ENCODE measurements at regions not wholly inside any gene's neighbourhood (a gene's known extent, or its start where the extent isn't known, plus 50 kb on each side); places are given as distances from the start of the nearest gene placed in this dataset.
"Not testable (repeated sequence)": the region's sequence is repeated elsewhere in the genome, so short reads cannot be mapped to it uniquely, and the experiment has no call there.

DNA sequence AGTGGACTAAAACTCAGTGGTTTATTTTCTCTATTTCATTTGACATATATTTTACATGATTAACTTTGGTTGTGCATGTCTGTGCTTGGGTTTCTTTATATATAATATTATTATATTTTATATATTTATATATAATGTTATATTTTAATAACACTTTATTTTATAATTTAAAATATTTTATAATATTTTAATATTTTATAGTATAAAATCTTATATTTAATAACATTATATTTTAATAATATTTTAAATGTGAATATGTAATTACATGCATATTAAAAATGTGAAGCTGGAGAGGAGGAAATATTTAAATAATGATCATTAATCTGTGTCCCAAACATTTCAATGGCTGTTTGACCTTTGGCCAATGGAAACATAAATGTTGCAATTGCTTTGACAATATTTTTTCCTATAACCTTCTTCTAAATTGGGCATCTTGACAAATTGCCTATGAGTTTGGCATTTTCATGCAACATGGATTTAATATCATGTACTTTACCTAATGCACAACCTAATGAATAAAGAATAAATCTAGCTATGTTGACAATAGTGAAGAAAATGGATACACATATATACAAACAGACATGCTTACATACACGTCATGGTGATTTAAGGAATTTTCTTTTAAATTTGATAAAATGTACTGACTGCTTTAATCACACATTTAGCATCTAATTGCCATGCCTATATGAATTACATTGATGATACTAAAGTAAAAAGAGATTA, 607.1 kb downstream of the SLITRK6 start:
- no peak overlapping the region for H3K4me3 ChIP-seq (ENCODE audit: insufficient read depth, low read depth, low read length)

DNA sequence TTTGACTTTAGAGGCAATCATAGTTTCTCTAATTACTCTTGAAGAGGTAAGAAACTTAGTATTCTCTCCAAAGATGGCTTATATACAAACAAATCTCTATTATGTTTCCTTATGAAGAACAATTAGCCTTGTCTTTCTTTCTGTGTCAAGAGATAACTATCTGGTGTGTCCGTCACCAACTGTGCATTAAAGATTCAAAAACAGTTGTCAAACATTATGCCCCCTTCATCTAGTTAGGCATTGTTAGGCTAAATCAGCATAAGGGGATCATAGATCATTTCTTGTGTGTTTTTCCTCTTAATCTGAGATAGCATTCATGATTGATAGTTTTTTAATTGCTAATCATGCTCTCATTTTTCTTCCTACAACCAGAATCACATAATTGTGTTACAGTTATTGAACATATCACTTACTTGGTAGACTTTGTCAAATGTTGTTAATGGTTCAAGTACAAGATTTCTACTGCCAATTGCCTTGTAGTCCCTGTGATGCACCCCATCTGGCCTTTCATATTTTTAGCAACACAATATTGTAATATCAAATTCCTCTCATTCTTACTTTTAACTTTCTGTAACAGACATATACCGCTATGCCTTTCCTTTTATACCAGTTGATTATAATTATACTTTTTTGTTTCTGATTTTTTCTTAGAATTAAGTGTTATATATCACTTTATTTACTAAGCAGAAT, 612.7 kb downstream of the SLITRK6 start:
- H3K36me3 ChIP-seq (replicated peaks; ENCODE audit: control insufficient read depth, insufficient read depth, low read length), result no peaks in the 10 kb centered on the region
- H3K4me3 ChIP-seq (ENCODE audit: insufficient read depth, low read depth, low read length), result no peak overlapping the region
- no peaks in the 10 kb centered on the region for H3K27me3 ChIP-seq (ENCODE audit: control insufficient read depth, insufficient read depth, low read length)
- no peak for DNase-seq

More for the DNA sequence above, 607.1 kb downstream of the SLITRK6 start:
- no peak for DNase-seq
- no peaks in the 10 kb centered on the region for H3K36me3 ChIP-seq (replicated peaks; ENCODE audit: control insufficient read depth, insufficient read depth, low read length)
- H3K27me3 ChIP-seq (ENCODE audit: control insufficient read depth, insufficient read depth, low read length), result no peaks in the 10 kb centered on the region

DNA sequence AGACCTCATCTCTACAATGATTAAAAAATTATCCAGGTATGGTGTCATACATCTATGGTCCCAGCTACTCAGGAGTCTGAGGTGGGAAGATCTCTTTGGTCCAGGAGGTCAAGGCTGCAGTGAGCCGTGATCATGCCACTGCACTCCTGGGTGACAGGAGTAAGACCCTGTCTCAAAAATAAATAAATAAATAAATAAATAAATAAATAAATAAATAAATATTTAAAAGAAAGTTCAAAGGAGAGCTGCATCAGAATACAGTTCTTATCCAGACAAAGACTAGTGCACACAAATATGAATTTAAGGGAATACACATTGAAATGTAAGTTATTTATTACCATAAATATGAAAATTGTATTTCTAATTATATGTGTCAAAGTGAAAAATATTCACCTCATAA, 624.9 kb downstream of the SLITRK6 start:
- no peaks in the 10 kb centered on the region for H3K27me3 ChIP-seq (ENCODE audit: control insufficient read depth, insufficient read depth, low read length)
- no peak overlapping the region for H3K4me3 ChIP-seq (ENCODE audit: insufficient read depth, low read depth, low read length)
- no peaks in the 10 kb centered on the region for H3K36me3 ChIP-seq (replicated peaks; ENCODE audit: control insufficient read depth, insufficient read depth, low read length)
- DNase-seq, result no peak

DNA sequence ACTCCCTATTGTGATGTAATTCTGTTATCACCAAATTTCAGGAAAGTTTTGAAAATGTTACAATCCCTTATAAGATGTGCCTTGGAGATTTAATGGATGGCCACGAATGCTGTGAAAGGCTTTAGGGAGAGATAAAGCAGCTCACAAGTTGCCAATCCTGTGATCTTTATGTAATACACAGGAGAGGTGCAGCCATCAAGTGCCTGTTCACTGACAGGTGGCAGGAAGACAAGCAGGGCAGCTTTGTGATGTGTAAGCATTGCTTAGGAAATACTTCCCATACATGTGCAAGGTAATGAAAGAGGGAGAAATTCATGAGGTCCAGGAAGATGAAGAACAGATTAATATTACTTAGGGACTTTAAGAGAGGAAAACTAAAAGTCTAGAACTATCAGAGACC, 628.8 kb downstream of the SLITRK6 start:
- no peak for DNase-seq
- Histone ChIP-seq H3K4me3 (ENCODE audit: insufficient read depth, low read depth, low read length) (no peak overlapping the region), H3K36me3 (replicated peaks; ENCODE audit: control insufficient read depth, insufficient read depth, low read length) (no peaks in the 10 kb centered on the region), H3K27me3 (ENCODE audit: control insufficient read depth, insufficient read depth, low read length) (no peaks in the 10 kb centered on the region)

DNA sequence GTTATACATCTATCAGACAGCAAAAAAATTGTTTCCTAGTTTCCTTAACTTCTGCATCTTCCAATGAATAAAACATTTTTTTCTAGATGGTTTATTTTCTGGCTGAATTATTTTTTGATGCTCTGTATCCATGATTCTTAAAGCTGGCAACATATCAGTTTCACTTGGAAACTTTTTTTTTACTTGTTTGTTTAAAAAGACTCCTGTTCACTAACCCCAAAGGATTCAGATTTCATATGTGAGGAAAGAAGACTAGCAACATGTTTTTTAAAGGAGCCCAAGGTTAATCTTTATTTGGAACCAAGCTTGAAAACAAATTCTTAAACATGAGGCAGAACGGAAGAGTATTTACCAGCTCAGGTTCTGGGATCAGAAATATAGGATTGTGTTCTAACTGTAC, 632.3 kb downstream of the SLITRK6 start:
- no peak for DNase-seq
- Histone ChIP-seq H3K27me3 (ENCODE audit: control insufficient read depth, insufficient read depth, low read length) (no peaks in the 10 kb centered on the region), H3K36me3 (replicated peaks; ENCODE audit: control insufficient read depth, insufficient read depth, low read length) (no peaks in the 10 kb centered on the region), H3K4me3 (ENCODE audit: insufficient read depth, low read depth, low read length) (no peak overlapping the region)

DNA sequence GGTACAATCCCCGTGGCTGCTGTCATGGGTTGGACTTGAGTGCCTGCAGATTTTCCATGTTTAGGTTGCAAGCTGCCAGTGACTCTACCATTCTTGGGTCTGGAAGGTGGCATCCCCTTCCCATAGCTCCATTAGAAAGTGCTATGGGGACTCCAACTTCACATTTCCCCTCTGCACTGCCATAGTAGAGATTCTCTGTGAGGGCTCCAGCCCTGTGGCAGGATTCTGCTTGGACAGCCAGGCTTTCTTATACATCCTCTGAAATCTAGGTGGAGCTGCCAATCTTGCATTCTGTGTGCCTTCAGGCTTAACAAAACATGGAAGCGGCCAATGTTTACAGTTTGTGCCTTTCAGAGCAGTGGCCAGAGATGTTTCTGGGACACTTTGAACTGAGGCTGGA, 636.2 kb downstream of the SLITRK6 start:
- H3K27me3 ChIP-seq (ENCODE audit: control insufficient read depth, insufficient read depth, low read length), result no peaks in the 10 kb centered on the region
- DNase-seq, result no peak
- H3K4me3 ChIP-seq (ENCODE audit: insufficient read depth, low read depth, low read length), result no peak overlapping the region

DNA sequence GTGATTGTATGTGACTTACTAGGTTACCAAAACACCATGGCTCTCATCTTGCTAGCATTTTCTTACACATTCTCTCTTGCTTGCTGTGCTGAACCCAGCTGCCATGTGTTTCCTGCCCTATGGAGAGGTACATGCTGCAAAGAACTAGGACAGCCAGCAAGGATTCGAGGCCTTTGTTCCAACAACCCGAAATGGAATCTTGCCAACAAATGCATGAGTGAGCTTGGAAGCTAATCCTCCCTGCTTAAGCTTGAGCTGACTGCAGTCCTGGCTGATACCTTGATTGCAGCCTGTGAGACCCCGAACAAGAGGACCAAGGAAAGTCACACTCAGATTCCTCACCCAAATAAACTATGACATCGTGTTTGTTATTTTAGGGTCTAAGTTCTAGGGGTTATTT, 651.2 kb downstream of the SLITRK6 start:
- H3K27me3 ChIP-seq (ENCODE audit: control insufficient read depth, insufficient read depth, low read length), result no peaks in the 10 kb centered on the region
- DNase-seq, result peak; percentile 3
- no peak overlapping the region for H3K4me3 ChIP-seq (ENCODE audit: insufficient read depth, low read depth, low read length)
- H3K36me3 ChIP-seq (replicated peaks; ENCODE audit: control insufficient read depth, insufficient read depth, low read length), result no peaks in the 10 kb centered on the region

More for the DNA sequence above, 636.2 kb downstream of the SLITRK6 start:
- no peaks in the 10 kb centered on the region for H3K36me3 ChIP-seq (replicated peaks; ENCODE audit: control insufficient read depth, insufficient read depth, low read length)

DNA sequence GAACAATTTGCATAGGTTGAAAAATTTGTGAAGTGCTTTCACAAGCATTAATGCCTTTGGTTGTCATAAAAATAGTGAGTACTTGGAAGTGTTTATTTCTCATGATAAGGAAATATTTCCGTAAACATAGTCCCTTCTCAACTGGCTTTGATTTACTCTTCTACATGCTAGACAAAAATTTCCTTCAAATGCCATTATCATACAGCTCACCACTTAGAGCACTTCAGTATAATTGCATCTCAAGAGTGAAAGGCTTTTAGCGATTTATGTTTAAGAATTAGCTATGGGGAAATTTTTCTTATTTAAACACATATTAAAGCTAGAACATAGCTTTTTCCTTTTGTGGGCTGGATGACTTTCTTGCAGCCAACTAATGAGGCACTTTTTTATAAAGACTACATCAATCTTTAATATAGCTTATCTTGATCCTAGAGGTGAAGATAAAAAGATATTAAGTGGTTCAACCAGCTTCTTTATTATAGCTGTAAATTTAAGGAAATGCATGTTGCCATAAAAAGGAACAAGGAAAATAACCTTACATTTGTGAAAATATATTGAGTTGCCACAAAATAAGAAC, 656.8 kb downstream of the SLITRK6 start:
- Histone ChIP-seq H3K36me3 (replicated peaks; ENCODE audit: control insufficient read depth, insufficient read depth, low read length) (no peaks in the 10 kb centered on the region), H3K4me3 (ENCODE audit: insufficient read depth, low read depth, low read length) (no peak overlapping the region), H3K27me3 (ENCODE audit: control insufficient read depth, insufficient read depth, low read length) (no peaks in the 10 kb centered on the region)
- no peak for DNase-seq

DNA sequence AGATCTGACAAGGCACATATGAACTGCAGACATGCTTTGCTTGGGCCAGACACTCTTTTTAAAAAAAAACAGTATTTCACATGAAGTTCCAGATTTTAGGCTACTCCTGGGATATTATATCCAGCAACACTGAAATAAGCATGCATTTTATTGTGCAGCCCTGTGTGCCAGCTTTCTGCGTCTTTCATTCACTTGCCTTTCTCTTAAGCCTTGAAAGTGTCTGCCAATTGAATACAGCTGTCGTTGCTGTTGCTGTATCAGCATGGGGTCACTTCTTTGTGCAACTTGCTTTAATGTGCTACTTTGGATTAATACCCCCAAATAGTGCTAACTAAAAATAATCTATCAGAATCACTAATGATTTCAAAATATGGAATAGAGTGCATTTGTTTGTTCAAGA, 657.8 kb downstream of the SLITRK6 start:
- no peaks in the 10 kb centered on the region for H3K27me3 ChIP-seq (ENCODE audit: control insufficient read depth, insufficient read depth, low read length)
- no peak overlapping the region for H3K4me3 ChIP-seq (ENCODE audit: insufficient read depth, low read depth, low read length)
- DNase-seq, result no peak
- H3K36me3 ChIP-seq (replicated peaks; ENCODE audit: control insufficient read depth, insufficient read depth, low read length), result no peaks in the 10 kb centered on the region

DNA sequence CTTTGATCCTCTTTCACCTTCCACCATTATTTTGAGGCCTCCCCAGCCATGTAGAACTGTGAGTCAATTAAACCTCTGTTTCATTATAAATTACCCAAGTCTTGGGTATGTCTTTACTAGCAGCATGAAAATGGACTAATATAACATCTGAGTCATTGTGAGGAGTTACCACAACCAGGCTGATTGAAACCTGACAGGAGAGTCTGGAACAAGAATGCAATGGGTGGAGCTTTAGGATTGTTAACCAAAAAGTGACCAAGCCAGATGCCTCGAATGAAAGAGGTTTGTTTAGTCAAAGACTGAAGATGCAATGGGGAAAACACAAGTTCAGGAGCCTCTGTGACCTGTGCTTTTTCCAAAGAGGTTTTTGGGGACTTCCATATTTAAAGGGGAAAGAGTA, 659.0 kb downstream of the SLITRK6 start:
- H3K27me3 ChIP-seq (ENCODE audit: control insufficient read depth, insufficient read depth, low read length), result no peaks in the 10 kb centered on the region
- H3K4me3 ChIP-seq (ENCODE audit: insufficient read depth, low read depth, low read length), result no peak overlapping the region
- H3K36me3 ChIP-seq (replicated peaks; ENCODE audit: control insufficient read depth, insufficient read depth, low read length), result no peaks in the 10 kb centered on the region
- DNase-seq, result no peak

DNA sequence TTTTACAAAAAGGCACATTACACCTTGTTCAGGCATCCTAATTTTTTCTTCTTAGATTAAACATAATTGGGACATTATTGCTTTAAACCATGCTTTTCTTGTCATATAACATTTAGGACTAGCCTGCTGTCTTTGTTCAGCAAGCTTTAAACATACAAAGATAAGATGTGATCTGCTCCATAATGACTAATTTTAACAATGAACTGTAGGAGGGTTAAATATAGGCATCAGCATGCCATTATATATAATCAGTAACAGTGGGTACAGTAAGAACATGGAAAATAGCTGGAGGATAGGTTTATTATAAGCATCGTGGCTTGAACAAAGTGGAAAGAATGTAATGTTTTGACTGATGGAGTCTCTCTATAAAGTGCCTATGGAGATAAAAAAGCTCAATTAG, 661.7 kb downstream of the SLITRK6 start:
- H3K4me3 ChIP-seq (ENCODE audit: insufficient read depth, low read depth, low read length), result no peak overlapping the region
- no peak for DNase-seq
- no peaks in the 10 kb centered on the region for H3K36me3 ChIP-seq (replicated peaks; ENCODE audit: control insufficient read depth, insufficient read depth, low read length)
- H3K27me3 ChIP-seq (ENCODE audit: control insufficient read depth, insufficient read depth, low read length), result no peaks in the 10 kb centered on the region

DNA sequence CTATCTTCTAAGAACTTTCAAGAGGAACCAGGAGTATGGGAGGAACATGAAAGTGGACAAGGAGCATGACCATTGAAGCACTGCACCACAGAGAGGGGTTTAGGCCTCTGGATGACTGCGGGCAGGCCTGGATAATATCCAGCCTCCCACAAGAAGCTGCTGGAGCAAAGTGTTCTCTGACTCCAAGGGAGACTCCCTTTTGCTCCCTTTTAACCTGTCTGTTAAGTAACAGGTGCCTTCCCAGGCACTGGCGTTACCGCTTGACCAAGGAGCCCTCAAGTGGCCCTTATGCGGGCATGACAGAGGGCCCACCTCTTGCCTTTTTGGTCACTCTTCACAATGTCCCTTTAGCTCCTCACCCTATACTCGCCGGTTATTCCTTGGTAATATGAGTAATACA, 666.2 kb downstream of the SLITRK6 start:
- Histone ChIP-seq H3K4me3 (ENCODE audit: insufficient read depth, low read depth, low read length) (no peak overlapping the region), H3K27me3 (ENCODE audit: control insufficient read depth, insufficient read depth, low read length) (no peaks in the 10 kb centered on the region), H3K36me3 (replicated peaks; ENCODE audit: control insufficient read depth, insufficient read depth, low read length) (no peaks in the 10 kb centered on the region)
- no peak for DNase-seq

DNA sequence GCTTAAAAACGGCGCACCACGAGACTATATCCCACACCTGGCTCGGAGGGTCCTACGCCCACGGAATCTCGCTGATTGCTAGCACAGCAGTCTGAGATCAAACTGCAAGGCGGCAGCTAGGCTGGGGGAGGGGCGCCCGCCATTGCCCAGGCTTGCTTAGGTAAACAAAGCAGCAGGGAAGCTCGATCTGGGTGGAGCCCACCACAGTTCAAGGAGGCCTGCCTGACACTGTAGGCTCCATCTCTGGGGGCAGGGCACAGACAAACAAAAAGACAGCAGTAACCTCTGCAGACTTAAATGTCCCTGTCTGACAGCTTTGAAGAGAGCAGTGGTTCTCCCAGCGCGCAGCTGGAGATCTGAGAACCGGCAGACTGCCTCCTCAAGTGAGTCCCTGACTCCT, 675.7 kb downstream of the SLITRK6 start:
- DNase-seq; H3K36me3 ChIP-seq (replicated peaks; ENCODE audit: control insufficient read depth, insufficient read depth, low read length); H3K27me3 ChIP-seq (ENCODE audit: control insufficient read depth, insufficient read depth, low read length): not testable (repeated sequence)

DNA sequence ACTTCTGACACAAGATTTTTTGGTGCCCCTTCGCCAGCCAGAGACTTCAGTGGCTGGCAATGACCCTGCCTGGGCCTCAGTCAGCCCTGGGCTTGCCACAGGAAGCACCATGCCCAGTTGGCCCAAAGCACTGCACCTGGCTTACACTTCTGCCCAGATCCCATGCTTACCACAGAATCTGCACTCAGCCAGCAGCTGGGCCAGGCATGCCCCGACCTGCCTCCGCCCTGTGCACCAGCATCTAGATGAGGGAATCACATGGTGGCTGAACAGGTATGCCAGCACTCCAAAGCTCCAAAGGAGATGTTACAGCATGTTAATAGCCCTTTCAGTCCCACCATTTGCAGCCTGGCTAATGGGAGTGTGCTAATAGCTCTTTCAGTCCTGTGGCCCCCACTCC, 690.9 kb downstream of the SLITRK6 start:
- Histone ChIP-seq H3K36me3 (replicated peaks; ENCODE audit: control insufficient read depth, insufficient read depth, low read length) (no peaks in the 10 kb centered on the region), H3K4me3 (ENCODE audit: insufficient read depth, low read depth, low read length) (no peak overlapping the region), H3K27me3 (ENCODE audit: control insufficient read depth, insufficient read depth, low read length) (no peaks in the 10 kb centered on the region)
- no peak for DNase-seq

More for the DNA sequence above, 675.7 kb downstream of the SLITRK6 start:
- not testable (repeated sequence) for H3K4me3 ChIP-seq (ENCODE audit: insufficient read depth, low read depth, low read length)

DNA sequence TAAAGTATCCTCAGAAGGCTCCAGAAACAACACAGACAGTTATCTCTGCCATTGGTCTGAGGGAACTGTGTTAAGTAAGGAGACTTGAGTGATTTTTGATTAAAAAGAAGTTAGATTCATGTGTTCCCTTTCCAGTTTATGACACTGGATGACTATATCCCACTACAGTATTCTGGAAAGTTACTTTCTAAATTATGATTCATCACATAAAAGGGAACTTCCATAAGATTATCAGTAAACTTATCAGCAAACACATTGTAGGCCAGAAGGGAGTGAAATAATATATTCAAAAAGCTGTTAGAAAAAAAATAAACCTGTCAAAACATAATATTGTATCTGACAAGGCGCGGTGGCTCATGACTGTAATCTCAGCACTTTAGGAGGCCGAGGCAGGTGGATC, 700.0 kb downstream of the SLITRK6 start:
- H3K36me3 ChIP-seq (replicated peaks; ENCODE audit: control insufficient read depth, insufficient read depth, low read length), result no peaks in the 10 kb centered on the region
- no peak overlapping the region for H3K4me3 ChIP-seq (ENCODE audit: insufficient read depth, low read depth, low read length)
- no peaks in the 10 kb centered on the region for H3K27me3 ChIP-seq (ENCODE audit: control insufficient read depth, insufficient read depth, low read length)
- DNase-seq, result no peak
